ENCODE measurements at regions not wholly inside any gene's neighbourhood (a gene's known extent, or its start where the extent isn't known, plus 50 kb on each side); places are given as distances from the start of the nearest gene placed in this dataset.

GRCh38 chr6:168148231-168148849 lies 69.3 kb upstream of the FRMD1 start:
- no peak for DNase-seq (ENCODE audit: low spot score)
- no peak overlapping the region for H2AFZ ChIP-seq (ENCODE audit: low read length)
- H3K27ac ChIP-seq (ENCODE audit: low read depth, low read length, poor library complexity, severe bottlenecking): no peak overlapping the region
- H3K4me1 ChIP-seq (ENCODE audit: insufficient read depth, low read length, poor library complexity, severe bottlenecking): no peaks in the 10 kb centered on the region
- no peak for TF ChIP-seq CTCF (conservative IDR thresholded peaks at IDR 0.05; ENCODE audit: low read length)
- TF ChIP-seq EZH2phosphoT487 (IDR thresholded peaks at IDR 0.05; ENCODE audit: borderline replicate concordance, low read depth, low read length): no peak
- intact Hi-C loops (cut with micrococcal nuclease; ENCODE audit: unreplicated experiment): no loop called here
- BruUV-seq (replicated peaks): no TSS peak
- no peaks in the 10 kb centered on the region for H3K36me3 ChIP-seq (ENCODE audit: insufficient read depth, low read length)
- H4K20me1 ChIP-seq (ENCODE audit: insufficient read depth, low read length): no peaks in the 10 kb centered on the region
- ChIA-PET CTCF (ENCODE audit: unreplicated experiment) (no interaction called here), POLR2A (no interaction called here)
- H3K4me2 ChIP-seq (ENCODE audit: low read length): no peak overlapping the region
- no peaks in the 10 kb centered on the region for H3K79me2 ChIP-seq (ENCODE audit: insufficient read depth, low read depth, low read length)
- no peak overlapping the region for H3K4me3 ChIP-seq (ENCODE audit: low read depth, low read length, poor library complexity, severe bottlenecking)
- H3K9me2 ChIP-seq (ENCODE audit: insufficient read depth, low read length): no peaks in the 10 kb centered on the region
- H3K9me3 ChIP-seq (ENCODE audit: low read length): no peaks in the 10 kb centered on the region

GRCh38 chr6:168147205-168147738 lies 68.3 kb upstream of the FRMD1 start:
- H3K79me2 ChIP-seq (ENCODE audit: insufficient read depth, low read depth, low read length): no peaks in the 10 kb centered on the region
- H2AFZ ChIP-seq (ENCODE audit: low read length): no peak overlapping the region
- POLR2A ChIA-PET: no interaction called here
- no peaks in the 10 kb centered on the region for H4K20me1 ChIP-seq (ENCODE audit: insufficient read depth, low read length)
- TF ChIP-seq CTCF (conservative IDR thresholded peaks at IDR 0.05; ENCODE audit: low read length) (no peak), EZH2phosphoT487 (IDR thresholded peaks at IDR 0.05; ENCODE audit: borderline replicate concordance, low read depth, low read length) (no peak)
- no peak overlapping the region for H3K4me2 ChIP-seq (ENCODE audit: low read length)
- no peaks in the 10 kb centered on the region for H3K4me1 ChIP-seq (ENCODE audit: insufficient read depth, low read length, poor library complexity, severe bottlenecking)
- no peak overlapping the region for H3K27ac ChIP-seq (ENCODE audit: low read depth, low read length, poor library complexity, severe bottlenecking)
- no TSS peak for BruUV-seq (replicated peaks)
- DNase-seq (ENCODE audit: low spot score): no peak
- no peaks in the 10 kb centered on the region for H3K9me3 ChIP-seq (ENCODE audit: low read length)
- CTCF ChIA-PET (ENCODE audit: unreplicated experiment): no interaction called here
- H3K9me2 ChIP-seq (ENCODE audit: insufficient read depth, low read length): no peaks in the 10 kb centered on the region
- no peak overlapping the region for H3K4me3 ChIP-seq (ENCODE audit: low read depth, low read length, poor library complexity, severe bottlenecking)
- intact Hi-C loops (cut with micrococcal nuclease; ENCODE audit: unreplicated experiment): no loop called here
- no peaks in the 10 kb centered on the region for H3K36me3 ChIP-seq (ENCODE audit: insufficient read depth, low read length)

GRCh38 chr6:168145747-168146596 lies 67.0 kb upstream of the FRMD1 start:
- Histone ChIP-seq H3K9me3 (ENCODE audit: low read length) (no peaks in the 10 kb centered on the region), H2AFZ (ENCODE audit: low read length) (no peak overlapping the region), H3K36me3 (ENCODE audit: insufficient read depth, low read length) (no peaks in the 10 kb centered on the region), H4K20me1 (ENCODE audit: insufficient read depth, low read length) (no peaks in the 10 kb centered on the region), H3K4me3 (ENCODE audit: low read depth, low read length, poor library complexity, severe bottlenecking) (no peak overlapping the region), H3K4me2 (ENCODE audit: low read length) (no peak overlapping the region), H3K79me2 (ENCODE audit: insufficient read depth, low read depth, low read length) (no peaks in the 10 kb centered on the region), H3K9me2 (ENCODE audit: insufficient read depth, low read length) (no peaks in the 10 kb centered on the region), H3K4me1 (ENCODE audit: insufficient read depth, low read length, poor library complexity, severe bottlenecking) (no peaks in the 10 kb centered on the region), H3K27ac (ENCODE audit: low read depth, low read length, poor library complexity, severe bottlenecking) (no peak overlapping the region)
- DNase-seq (ENCODE audit: low spot score): no peak
- no peak for TF ChIP-seq CTCF (conservative IDR thresholded peaks at IDR 0.05; ENCODE audit: low read length)
- TF ChIP-seq EZH2phosphoT487 (IDR thresholded peaks at IDR 0.05; ENCODE audit: borderline replicate concordance, low read depth, low read length): no peak
- POLR2A ChIA-PET: no interaction called here
- CTCF ChIA-PET (ENCODE audit: unreplicated experiment): no interaction called here
- intact Hi-C loops (cut with micrococcal nuclease; ENCODE audit: unreplicated experiment): no loop called here
- BruUV-seq (replicated peaks): no TSS peak
